Thyroid gland (tissue), 4 donors: ENCODE measurements at regions not wholly inside any gene's neighbourhood (a gene's known extent, or its start where the extent isn't known, plus 50 kb on each side); places are given as distances from the start of the nearest gene placed in this dataset.

Source experiments
- DNase-seq, 2 donors: peaks; one replicate each; pipeline ENCODE4 v3.0.0-alpha.2; 2019
- H3K27ac ChIP-seq, 3 donors: fragments of 200-600 bp; sonication (generic); 1 replicate in 2 of 3; 2 replicates in 1 of 3; pipeline ENCODE4 v1.5.1; 2016 to 2019; ENCODE audit warnings: mild to moderate bottlenecking in 1 of 3, moderate library complexity in 1 of 3
- H3K27me3 ChIP-seq: fragments of 200-600 bp; sonication (generic); one replicate; pipeline ENCODE4 v1.5.1; 2019
- H3K36me3 ChIP-seq, 2 donors: fragments of 200-600 bp; sonication (generic); one replicate each; pipeline ENCODE4 v1.5.1; 2016 to 2019
- H3K4me1 ChIP-seq, 2 donors: fragments of 200-600 bp; sonication (generic); one replicate each; pipeline ENCODE4 v1.5.1; 2017 to 2019
- H3K4me3 ChIP-seq, 3 donors: fragments of 200-600 bp; sonication (generic); replicated peaks in 1 of 3; 1 replicate in 2 of 3; 2 replicates in 1 of 3; pipeline ENCODE4 v1.5.1; 2016; ENCODE audit warnings: mild to moderate bottlenecking in 1 of 3
- H3K9me3 ChIP-seq: fragments of 200-600 bp; sonication (generic); one replicate; pipeline ENCODE4 v1.5.1; 2017
- CTCF ChIP-seq, 6 experiments: fragments of 200-600 bp in 3 of 6; fragments of 450-650 bp in 3 of 6; sonication (generic) in 3 of 6; IDR thresholded peaks; one replicate each; pipeline ENCODE4 v1.5.1; 2016 to 2019; ENCODE audit warnings: antibody characterized with exemption in 6 of 6, mild to moderate bottlenecking in 2 of 6, inconsistent platforms in 1 of 6, moderate library complexity in 1 of 6
- POLR2A ChIP-seq, 2 donors: fragments of 450-650 bp; IDR thresholded peaks; one replicate each; pipeline ENCODE4 v1.6.1; 2017; ENCODE audit warnings: antibody characterized with exemption in 2 of 2, mild to moderate bottlenecking in 2 of 2, moderate library complexity in 1 of 2
- WGBS, 2 donors: methylation state at CpG; one replicate each; pipeline ENCODE4 v1.1.5; 2017; 5-methylcytosine and 5-hydroxymethylcytosine counted together
- intact Hi-C: fragments of 100-400 bp; cut with DNase I; formaldehyde crosslinking; loops from one replicate; pipeline ENCODE4 v1.15.1; 2023

- WGBS, 2 donors: 78 to 83% methylated on average over 3 of the region's 3 CpGs
Observed at GRCh38 chr12:22981711-22982110, 356.7 kb downstream of the ETNK1 start.

GRCh38 chr12:22982635-22983034, 357.7 kb downstream of the ETNK1 start:
- H3K27ac ChIP-seq: no peak overlapping the region
- WGBS, 2 donors: 75 to 82% methylated on average over 13 of the region's 13 CpGs
- H3K27me3 ChIP-seq: no peaks in the 10 kb centered on the region
- no peaks in the 10 kb centered on the region for H3K9me3 ChIP-seq
- TF ChIP-seq POLR2A (IDR thresholded peaks at IDR 0.05) (no peak), CTCF (IDR thresholded peaks at IDR 0.05) (no peak)
- intact Hi-C loops: no loop called here
- H3K36me3 ChIP-seq: no peaks in the 10 kb centered on the region
- no peaks in the 10 kb centered on the region for H3K4me1 ChIP-seq
- DNase-seq: no peak
- no peak overlapping the region for H3K4me3 ChIP-seq

More at GRCh38 chr12:22981711-22982110, 356.7 kb downstream of the ETNK1 start:
- no peaks in the 10 kb centered on the region for H3K4me1 ChIP-seq
- intact Hi-C loops: no loop called here
- H3K27ac ChIP-seq: no peak overlapping the region
- no peak for TF ChIP-seq CTCF (IDR thresholded peaks at IDR 0.05)
- TF ChIP-seq POLR2A (IDR thresholded peaks at IDR 0.05): no peak
- no peaks in the 10 kb centered on the region for H3K36me3 ChIP-seq
- DNase-seq: no peak
- no peaks in the 10 kb centered on the region for H3K27me3 ChIP-seq
- H3K9me3 ChIP-seq: no peaks in the 10 kb centered on the region
- H3K4me3 ChIP-seq: no peak overlapping the region

- Histone ChIP-seq H3K36me3 (no peaks in the 10 kb centered on the region), H3K4me1 (no peaks in the 10 kb centered on the region), H3K9me3 (no peaks in the 10 kb centered on the region), H3K27ac (no peak overlapping the region), H3K27me3 (no peaks in the 10 kb centered on the region), H3K4me3 (no peak overlapping the region)
- WGBS, 2 donors: 87 to 90% methylated on average over 1 of the region's 1 CpG
- intact Hi-C loops: no loop called here
- DNase-seq: no peak
- no peak for TF ChIP-seq POLR2A (IDR thresholded peaks at IDR 0.05)
- no peak for TF ChIP-seq CTCF (IDR thresholded peaks at IDR 0.05)
Observed at GRCh38 chr12:22986997-22987396, 362.0 kb downstream of the ETNK1 start.

GRCh38 chr12:22990501-22990900, 365.5 kb downstream of the ETNK1 start:
- Histone ChIP-seq H3K9me3 (no peaks in the 10 kb centered on the region), H3K27ac (no peak overlapping the region), H3K4me3 (no peak overlapping the region), H3K36me3 (no peaks in the 10 kb centered on the region), H3K4me1 (no peaks in the 10 kb centered on the region), H3K27me3 (no peaks in the 10 kb centered on the region)
- 75 to 87% methylated on average over 1 of the region's 1 CpG for WGBS, 2 donors
- DNase-seq: no peak
- intact Hi-C loops: no loop called here
- no peak for TF ChIP-seq POLR2A (IDR thresholded peaks at IDR 0.05)
- TF ChIP-seq CTCF (IDR thresholded peaks at IDR 0.05): no peak

- Histone ChIP-seq H3K4me3 (no peak overlapping the region), H3K4me1 (no peaks in the 10 kb centered on the region), H3K27me3 (no peaks in the 10 kb centered on the region), H3K27ac (no peak overlapping the region), H3K9me3 (no peaks in the 10 kb centered on the region), H3K36me3 (no peaks in the 10 kb centered on the region)
- TF ChIP-seq CTCF (IDR thresholded peaks at IDR 0.05): no peak
- TF ChIP-seq POLR2A (IDR thresholded peaks at IDR 0.05): no peak
- no peak for DNase-seq
- WGBS, 2 donors: 74 to 81% methylated on average over 3 of the region's 3 CpGs
- intact Hi-C loops: no loop called here
Observed at GRCh38 chr12:22991250-22991844, 366.4 kb downstream of the ETNK1 start.
